Gastroesophageal sphincter (tissue), 3 donors: ENCODE measurements at regions not wholly inside any gene's neighbourhood (a gene's known extent, or its start where the extent isn't known, plus 50 kb on each side); places are given as distances from the start of the nearest gene placed in this dataset.

Source experiments
- CTCF ChIP-seq, 4 experiments: fragments of 200-600 bp in 2 of 4; fragments of 450-650 bp in 2 of 4; sonication (generic) in 1 of 4; IDR thresholded peaks; one replicate each; pipeline ENCODE4 v1.5.1; 2017 to 2019; ENCODE audit warnings: antibody characterized with exemption in 4 of 4, mild to moderate bottlenecking in 2 of 4, moderate library complexity in 2 of 4
- EP300 ChIP-seq: sonication (generic); formaldehyde crosslinking; IDR thresholded peaks from one replicate; pipeline ENCODE4 v1.6.1; 2017; ENCODE audit warnings: antibody characterized with exemption, mild to moderate bottlenecking
- POLR2AphosphoS5 ChIP-seq: sonication (generic); formaldehyde crosslinking; IDR thresholded peaks from one replicate; pipeline ENCODE4 v1.6.1; 2017; ENCODE audit warnings: antibody characterized with exemption

- TF ChIP-seq CTCF (IDR thresholded peaks at IDR 0.05) (no peak), EP300 (no peak), POLR2AphosphoS5 (no peak)
Measured at GRCh38 chr4:100838286-100838685, 320.5 kb upstream of the EMCN start.
